Progenitor cell of endocrine pancreas (in vitro differentiated cells): ENCODE measurements at regions not wholly inside any gene's neighbourhood (a gene's known extent, or its start where the extent isn't known, plus 50 kb on each side); places are given as distances from the start of the nearest gene placed in this dataset.

Experiments
- DNase-seq: peaks from one replicate; pipeline ENCODE4 v3.0.0; 2021; ENCODE audit warnings: low spot score; ENCODE audit not compliant: unreplicated experiment
- H3K27ac Mint-ChIP-seq: 2 replicates; pipeline ENCODE4 v1.8.0; 2021; ENCODE audit warnings: mild to moderate bottlenecking, moderate library complexity, mixed read lengths
- H3K27me3 Mint-ChIP-seq: 2 replicates; pipeline ENCODE4 v1.8.0; 2021; ENCODE audit warnings: mixed read lengths
- H3K36me3 Mint-ChIP-seq: 2 replicates; pipeline ENCODE4 v1.8.0; 2022; ENCODE audit warnings: mixed read lengths; ENCODE audit not compliant: insufficient read depth
- H3K4me1 Mint-ChIP-seq: 2 replicates; pipeline ENCODE4 v1.8.0; 2021; ENCODE audit warnings: low read depth, mixed read lengths
- H3K4me3 Mint-ChIP-seq: 2 replicates; pipeline ENCODE4 v1.8.0; 2021; ENCODE audit warnings: low read depth, mild to moderate bottlenecking, moderate library complexity, mixed read lengths
- H3K9me3 Mint-ChIP-seq: 2 replicates; pipeline ENCODE4 v1.8.0; 2021; ENCODE audit warnings: low read depth, mixed read lengths
- TF ChIP-seq, protein P1 (sequence below): fragments of 200-600 bp; sonication (generic); IDR thresholded peaks from one replicate; pipeline ENCODE4 v1.5.0; 2021; ENCODE audit warnings: antibody characterized with exemption, mild to moderate bottlenecking; ENCODE audit not compliant: unreplicated experiment

GRCh38 chr3:65210026-65210814 lies 522.4 kb upstream of the ADAMTS9 start:
- H3K36me3 Mint-ChIP-seq = no peaks in the 10 kb centered on the region
- no peaks in the 10 kb centered on the region for H3K4me1 Mint-ChIP-seq
- H3K9me3 Mint-ChIP-seq = no peaks in the 10 kb centered on the region
- no peaks in the 10 kb centered on the region for H3K27me3 Mint-ChIP-seq
- TF ChIP-seq, protein P1, sequence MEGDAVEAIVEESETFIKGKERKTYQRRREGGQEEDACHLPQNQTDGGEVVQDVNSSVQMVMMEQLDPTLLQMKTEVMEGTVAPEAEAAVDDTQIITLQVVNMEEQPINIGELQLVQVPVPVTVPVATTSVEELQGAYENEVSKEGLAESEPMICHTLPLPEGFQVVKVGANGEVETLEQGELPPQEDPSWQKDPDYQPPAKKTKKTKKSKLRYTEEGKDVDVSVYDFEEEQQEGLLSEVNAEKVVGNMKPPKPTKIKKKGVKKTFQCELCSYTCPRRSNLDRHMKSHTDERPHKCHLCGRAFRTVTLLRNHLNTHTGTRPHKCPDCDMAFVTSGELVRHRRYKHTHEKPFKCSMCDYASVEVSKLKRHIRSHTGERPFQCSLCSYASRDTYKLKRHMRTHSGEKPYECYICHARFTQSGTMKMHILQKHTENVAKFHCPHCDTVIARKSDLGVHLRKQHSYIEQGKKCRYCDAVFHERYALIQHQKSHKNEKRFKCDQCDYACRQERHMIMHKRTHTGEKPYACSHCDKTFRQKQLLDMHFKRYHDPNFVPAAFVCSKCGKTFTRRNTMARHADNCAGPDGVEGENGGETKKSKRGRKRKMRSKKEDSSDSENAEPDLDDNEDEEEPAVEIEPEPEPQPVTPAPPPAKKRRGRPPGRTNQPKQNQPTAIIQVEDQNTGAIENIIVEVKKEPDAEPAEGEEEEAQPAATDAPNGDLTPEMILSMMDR = no peak
- H3K4me3 Mint-ChIP-seq = no peak overlapping the region
- no peak for DNase-seq
- H3K27ac Mint-ChIP-seq = no peak overlapping the region

DNA sequence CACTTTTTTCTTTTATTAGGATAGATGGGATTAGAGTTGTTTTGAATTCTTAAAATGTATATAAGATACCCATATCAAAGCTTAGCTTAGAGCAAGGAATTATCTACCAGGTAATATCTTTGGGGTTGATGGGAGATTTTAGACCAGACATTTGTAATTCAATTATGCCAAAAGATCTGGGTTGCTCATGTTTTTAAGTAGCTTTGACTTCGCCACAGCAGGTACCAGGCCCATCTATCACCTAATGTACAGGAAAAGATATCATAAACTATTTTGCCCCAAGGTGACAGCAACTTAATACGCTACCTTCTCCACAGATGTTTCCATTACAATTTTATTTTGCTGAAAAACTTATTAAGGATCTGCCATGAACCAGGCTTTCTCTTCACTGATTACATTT lies 514.6 kb upstream of the ADAMTS9 start:
- no peak overlapping the region for H3K27ac Mint-ChIP-seq
- no peak for DNase-seq
- no peaks in the 10 kb centered on the region for H3K4me1 Mint-ChIP-seq
- H3K9me3 Mint-ChIP-seq = no peaks in the 10 kb centered on the region
- no peaks in the 10 kb centered on the region for H3K36me3 Mint-ChIP-seq
- no peak overlapping the region for H3K4me3 Mint-ChIP-seq
- H3K27me3 Mint-ChIP-seq = no peaks in the 10 kb centered on the region
- TF ChIP-seq, protein P1 = no peak

DNA sequence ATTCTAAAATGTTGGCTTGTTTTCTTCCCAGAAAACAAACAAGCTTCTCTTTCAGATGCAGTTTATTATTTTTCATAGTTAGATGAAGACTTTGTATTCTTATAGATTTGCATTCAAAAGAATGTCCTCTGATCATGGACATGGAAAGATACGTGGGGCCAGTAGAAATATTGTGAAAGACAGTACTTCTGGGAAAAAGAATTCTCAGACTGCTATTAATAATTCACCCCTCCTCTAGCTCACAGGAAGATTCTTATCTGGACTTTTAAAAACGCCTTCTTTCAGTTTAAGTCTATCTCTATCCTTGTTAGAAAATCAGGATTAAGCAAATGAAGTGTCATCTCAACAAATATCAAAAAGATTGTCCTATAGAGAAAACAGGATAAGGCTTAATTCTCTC lies 514.1 kb upstream of the ADAMTS9 start:
- DNase-seq = no peak
- Mint-ChIP-seq H3K4me1 (no peaks in the 10 kb centered on the region), H3K36me3 (no peaks in the 10 kb centered on the region), H3K27me3 (no peaks in the 10 kb centered on the region), H3K9me3 (no peaks in the 10 kb centered on the region), H3K4me3 (no peak overlapping the region), H3K27ac (no peak overlapping the region)
- TF ChIP-seq, protein P1 = no peak

- no peak for DNase-seq
- Mint-ChIP-seq H3K9me3 (no peaks in the 10 kb centered on the region), H3K36me3 (no peaks in the 10 kb centered on the region), H3K4me1 (peaks cover 2% of the 10 kb centered on the region), H3K4me3 (no peak overlapping the region), H3K27ac (no peak overlapping the region), H3K27me3 (no peaks in the 10 kb centered on the region)
- TF ChIP-seq, protein P1 = no peak
These were observed 512.6 kb upstream of the ADAMTS9 start for GRCh38 chr3:65200310-65200970.

GRCh38 chr3:65196663-65197062 lies 508.9 kb upstream of the ADAMTS9 start:
- no peak for DNase-seq
- H3K27ac Mint-ChIP-seq = no peak overlapping the region
- no peaks in the 10 kb centered on the region for H3K9me3 Mint-ChIP-seq

More at GRCh38 chr3:65196663-65197062, 508.9 kb upstream of the ADAMTS9 start:
- peaks cover 8% of the 10 kb centered on the region for H3K4me1 Mint-ChIP-seq
- H3K36me3 Mint-ChIP-seq = no peaks in the 10 kb centered on the region
- TF ChIP-seq, protein P1 = no peak
- no peak overlapping the region for H3K4me3 Mint-ChIP-seq
- H3K27me3 Mint-ChIP-seq = no peaks in the 10 kb centered on the region
